ENCODE measurements at regions not wholly inside any gene's neighbourhood (a gene's known extent, or its start where the extent isn't known, plus 50 kb on each side); places are given as distances from the start of the nearest gene placed in this dataset.

- H3K9me3 ChIP-seq (ENCODE audit: insufficient read depth, low read length), result no peaks in the 10 kb centered on the region
- H3K9ac ChIP-seq (ENCODE audit: low read length), result no peak overlapping the region
- no peak for TF ChIP-seq EZH2phosphoT487 (conservative IDR thresholded peaks at IDR 0.05; ENCODE audit: low read length)
- TF ChIP-seq CTCF (IDR thresholded peaks at IDR 0.05; ENCODE audit: insufficient read depth, low read length, poor library complexity, severe bottlenecking), result no peak
- no peaks in the 10 kb centered on the region for H3K79me2 ChIP-seq (ENCODE audit: insufficient read depth, low read length)
- no peaks in the 10 kb centered on the region for H3K9me2 ChIP-seq (replicated peaks; ENCODE audit: insufficient read depth, low read length)
- H3K4me3 ChIP-seq (ENCODE audit: insufficient read depth, low read length, poor library complexity, severe bottlenecking), result no peak overlapping the region
- H3F3A ChIP-seq (ENCODE audit: insufficient read depth), result no peaks in the 10 kb centered on the region
- no peak overlapping the region for H2AFZ ChIP-seq (ENCODE audit: low read depth, low read length, severe bottlenecking)
- no peaks in the 10 kb centered on the region for H3K27me3 ChIP-seq (ENCODE audit: low read length)
- no peak overlapping the region for H3K4me2 ChIP-seq (ENCODE audit: low read depth, low read length, poor library complexity, severe bottlenecking)
- no peaks in the 10 kb centered on the region for H3K36me3 ChIP-seq (ENCODE audit: low read length)
- H4K20me1 ChIP-seq (ENCODE audit: low read depth, low read length), result no peaks in the 10 kb centered on the region
- no peak overlapping the region for H3K27ac ChIP-seq (ENCODE audit: low read depth, low read length)
Observed at GRCh38 chr2:173456960-173457359, 102.3 kb downstream of the CDCA7 start.

GRCh38 chr2:173457366-173457765, 102.7 kb downstream of the CDCA7 start:
- Histone ChIP-seq H3K9me2 (replicated peaks; ENCODE audit: insufficient read depth, low read length) (no peaks in the 10 kb centered on the region), H2AFZ (ENCODE audit: low read depth, low read length, severe bottlenecking) (no peak overlapping the region), H3K4me3 (ENCODE audit: insufficient read depth, low read length, poor library complexity, severe bottlenecking) (no peak overlapping the region), H3F3A (ENCODE audit: insufficient read depth) (no peaks in the 10 kb centered on the region), H3K27me3 (ENCODE audit: low read length) (no peaks in the 10 kb centered on the region), H3K9me3 (ENCODE audit: insufficient read depth, low read length) (no peaks in the 10 kb centered on the region), H3K36me3 (ENCODE audit: low read length) (no peaks in the 10 kb centered on the region), H3K79me2 (ENCODE audit: insufficient read depth, low read length) (no peaks in the 10 kb centered on the region), H3K27ac (ENCODE audit: low read depth, low read length) (no peak overlapping the region), H4K20me1 (ENCODE audit: low read depth, low read length) (no peaks in the 10 kb centered on the region), H3K9ac (ENCODE audit: low read length) (no peak overlapping the region), H3K4me2 (ENCODE audit: low read depth, low read length, poor library complexity, severe bottlenecking) (no peak overlapping the region)
- TF ChIP-seq CTCF (IDR thresholded peaks at IDR 0.05; ENCODE audit: insufficient read depth, low read length, poor library complexity, severe bottlenecking) (no peak), EZH2phosphoT487 (conservative IDR thresholded peaks at IDR 0.05; ENCODE audit: low read length) (no peak)

GRCh38 chr2:173458991-173459780, 104.5 kb downstream of the CDCA7 start:
- Histone ChIP-seq H3K4me3 (ENCODE audit: insufficient read depth, low read length, poor library complexity, severe bottlenecking) (no peak overlapping the region), H3K9me3 (ENCODE audit: insufficient read depth, low read length) (no peaks in the 10 kb centered on the region), H3K27ac (ENCODE audit: low read depth, low read length) (no peak overlapping the region)

More at GRCh38 chr2:173458991-173459780, 104.5 kb downstream of the CDCA7 start:
- Histone ChIP-seq H3K36me3 (ENCODE audit: low read length) (no peaks in the 10 kb centered on the region), H3K27me3 (ENCODE audit: low read length) (no peaks in the 10 kb centered on the region), H4K20me1 (ENCODE audit: low read depth, low read length) (no peaks in the 10 kb centered on the region), H3K9me2 (replicated peaks; ENCODE audit: insufficient read depth, low read length) (no peaks in the 10 kb centered on the region), H3K4me2 (ENCODE audit: low read depth, low read length, poor library complexity, severe bottlenecking) (no peak overlapping the region), H2AFZ (ENCODE audit: low read depth, low read length, severe bottlenecking) (no peak overlapping the region), H3F3A (ENCODE audit: insufficient read depth) (no peaks in the 10 kb centered on the region), H3K79me2 (ENCODE audit: insufficient read depth, low read length) (no peaks in the 10 kb centered on the region), H3K9ac (ENCODE audit: low read length) (no peak overlapping the region)
- TF ChIP-seq CTCF (IDR thresholded peaks at IDR 0.05; ENCODE audit: insufficient read depth, low read length, poor library complexity, severe bottlenecking) (no peak), EZH2phosphoT487 (conservative IDR thresholded peaks at IDR 0.05; ENCODE audit: low read length) (no peak)
